Transverse colon (tissue), 4 donors: ENCODE measurements at regions not wholly inside any gene's neighbourhood (a gene's known extent, or its start where the extent isn't known, plus 50 kb on each side); places are given as distances from the start of the nearest gene placed in this dataset.

Experiments
- CTCF ChIP-seq, 5 experiments: fragments of 200-600 bp in 3 of 5; fragments of 450-650 bp in 2 of 5; sonication (generic) in 3 of 5; IDR thresholded peaks; 1 replicate in 2 of 5; 2 replicates in 3 of 5; pipeline ENCODE4 v1.5.1; 2016 to 2017; ENCODE audit warnings: antibody characterized with exemption in 5 of 5, inconsistent platforms in 3 of 5, mild to moderate bottlenecking in 2 of 5, moderate library complexity in 1 of 5
- EP300 ChIP-seq: sonication (generic); formaldehyde crosslinking; IDR thresholded peaks from one replicate; pipeline ENCODE4 v1.6.1; 2017; ENCODE audit warnings: antibody characterized with exemption, low read depth
- POLR2A ChIP-seq: fragments of 450-650 bp; IDR thresholded peaks from one replicate; pipeline ENCODE4 v1.6.1; 2016; ENCODE audit warnings: antibody characterized with exemption, mild to moderate bottlenecking, moderate library complexity
- POLR2AphosphoS5 ChIP-seq, 3 donors: sonication (generic); formaldehyde crosslinking; IDR thresholded peaks; one replicate each; pipeline ENCODE4 v1.6.1; 2016; ENCODE audit warnings: antibody characterized with exemption in 3 of 3

- TF ChIP-seq CTCF (IDR thresholded peaks at IDR 0.05): no peak
- no peak for TF ChIP-seq POLR2AphosphoS5 (IDR thresholded peaks at IDR 0.05)
- TF ChIP-seq EP300: no peak
- no peak for TF ChIP-seq POLR2A
These were observed 1403.5 kb downstream of the PCDH9 start for GRCh38 chr13:65826657-65827056.
